ENCODE measurements at regions not wholly inside any gene's neighbourhood (a gene's known extent, or its start where the extent isn't known, plus 50 kb on each side); places are given as distances from the start of the nearest gene placed in this dataset.
A peak's percentile ranks its signal among the peaks of the same experiment; 100 is the strongest.
"Not testable (repeated sequence)": the region's sequence is repeated elsewhere in the genome, so short reads cannot be mapped to it uniquely, and the experiment has no call there.

GRCh38 chr18:59818769-59819168 is 81.0 kb upstream of the PMAIP1 start:
- H3K4me3 Mint-ChIP-seq, result no peak overlapping the region
- no peaks in the 10 kb centered on the region for H3K36me3 Mint-ChIP-seq
- no peaks in the 10 kb centered on the region for H3K9me3 Mint-ChIP-seq
- no peak for ATAC-seq
- no peak for DNase-seq (ENCODE audit: low spot score in 2 of 2)
- no peaks in the 10 kb centered on the region for H3K4me1 Mint-ChIP-seq
- H3K27ac Mint-ChIP-seq, result no peak overlapping the region

- H3K27ac Mint-ChIP-seq, result no peak overlapping the region
Measured at GRCh38 chr18:59814891-59815290, 84.9 kb upstream of the PMAIP1 start.

GRCh38 chr18:59813942-59814341 is 85.9 kb upstream of the PMAIP1 start:
- Mint-ChIP-seq H3K4me1 (no peaks in the 10 kb centered on the region), H3K36me3 (no peaks in the 10 kb centered on the region), H3K9me3 (no peaks in the 10 kb centered on the region), H3K4me3 (no peak overlapping the region), H3K27ac (no peak overlapping the region)
- ATAC-seq (no peak), DNase-seq (ENCODE audit: low spot score in 2 of 2) (no peak)

More at GRCh38 chr18:59814891-59815290, 84.9 kb upstream of the PMAIP1 start:
- Mint-ChIP-seq H3K4me1 (no peaks in the 10 kb centered on the region), H3K36me3 (no peaks in the 10 kb centered on the region), H3K9me3 (no peaks in the 10 kb centered on the region), H3K4me3 (no peak overlapping the region)
- ATAC-seq (no peak), DNase-seq (ENCODE audit: low spot score in 2 of 2) (no peak)

GRCh38 chr18:59810735-59811520 is 88.9 kb upstream of the PMAIP1 start:
- DNase-seq (ENCODE audit: low spot score in 2 of 2) (no peak), ATAC-seq (no peak)
- H3K27ac Mint-ChIP-seq, result no peak overlapping the region
- H3K4me3 Mint-ChIP-seq, result no peak overlapping the region
- no peaks in the 10 kb centered on the region for H3K4me1 Mint-ChIP-seq
- no peaks in the 10 kb centered on the region for H3K9me3 Mint-ChIP-seq
- no peaks in the 10 kb centered on the region for H3K36me3 Mint-ChIP-seq

DNA sequence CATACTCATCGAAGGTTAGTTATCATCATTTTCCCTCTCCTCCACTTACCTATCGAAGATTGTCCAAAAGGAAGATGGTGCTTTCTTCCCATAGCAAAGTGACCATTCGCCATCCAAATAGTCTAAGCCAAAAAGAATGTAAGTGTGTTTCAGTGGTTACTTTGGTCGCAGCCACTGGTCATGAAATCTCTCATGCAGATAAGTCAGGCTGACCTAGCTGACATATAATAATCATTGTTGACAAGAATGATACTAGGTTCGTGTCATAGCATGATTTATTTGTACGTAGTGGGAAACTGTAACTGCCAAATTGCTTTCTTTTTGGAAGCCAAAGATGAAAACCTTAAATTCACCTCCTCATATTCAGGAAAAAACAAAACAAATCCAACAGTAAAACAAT is 89.6 kb upstream of the PMAIP1 start:
- DNase-seq (ENCODE audit: low spot score in 2 of 2), result no peak
- Mint-ChIP-seq H3K36me3 (no peaks in the 10 kb centered on the region), H3K4me3 (no peak overlapping the region), H3K4me1 (no peaks in the 10 kb centered on the region), H3K27ac (no peak overlapping the region), H3K9me3 (no peaks in the 10 kb centered on the region)
- no peak for ATAC-seq

GRCh38 chr18:59802031-59802430 is 97.8 kb upstream of the PMAIP1 start:
- Mint-ChIP-seq H3K27ac (peak overlapping the region; percentile 71), H3K4me1 (peaks cover 9% of the 10 kb centered on the region), H3K4me3 (no peak overlapping the region), H3K9me3 (no peaks in the 10 kb centered on the region), H3K36me3 (no peaks in the 10 kb centered on the region)
- DNase-seq (ENCODE audit: low spot score in 2 of 2) (peak in 1 of 2 donors; percentile 53), ATAC-seq (peak; percentile 76)

DNA sequence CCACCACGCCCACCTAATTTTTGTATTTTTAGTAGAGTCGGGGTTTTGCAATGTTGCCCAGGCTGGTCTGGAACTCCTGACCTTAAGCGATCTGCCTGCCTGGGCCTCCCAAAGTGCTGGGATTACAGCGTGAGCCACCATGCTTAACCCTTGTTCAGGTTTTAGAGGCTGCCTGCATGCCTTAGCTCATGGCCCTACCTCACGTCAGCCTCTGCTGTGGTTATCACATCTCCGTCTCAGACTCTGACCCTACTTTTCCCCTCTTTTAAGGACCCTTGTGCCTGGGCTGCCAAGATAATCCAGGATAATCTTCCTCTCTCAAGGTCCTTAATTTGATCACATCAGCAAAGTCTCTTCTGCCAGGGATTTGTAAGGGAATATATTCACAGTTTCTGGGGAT is 98.2 kb upstream of the PMAIP1 start:
- no peak overlapping the region for H3K4me3 Mint-ChIP-seq
- ATAC-seq, result no peak
- H3K36me3 Mint-ChIP-seq, result no peaks in the 10 kb centered on the region
- H3K4me1 Mint-ChIP-seq, result peaks cover 9% of the 10 kb centered on the region
- DNase-seq (ENCODE audit: low spot score in 2 of 2), result no peak
- H3K27ac Mint-ChIP-seq, result peak overlapping the region; percentile 71
- H3K9me3 Mint-ChIP-seq, result no peaks in the 10 kb centered on the region

GRCh38 chr18:59800897-59801296 is 98.9 kb upstream of the PMAIP1 start:
- Mint-ChIP-seq H3K4me1 (peaks cover 9% of the 10 kb centered on the region), H3K9me3 (no peaks in the 10 kb centered on the region), H3K27ac (no peak overlapping the region), H3K4me3 (no peak overlapping the region), H3K36me3 (no peaks in the 10 kb centered on the region)
- ATAC-seq (peak; percentile 75), DNase-seq (ENCODE audit: low spot score in 2 of 2) (no peak)

GRCh38 chr18:59799383-59800015 is 100.3 kb upstream of the PMAIP1 start:
- ATAC-seq (no peak), DNase-seq (ENCODE audit: low spot score in 2 of 2) (no peak)
- Mint-ChIP-seq H3K4me1 (peaks cover 9% of the 10 kb centered on the region), H3K36me3 (no peaks in the 10 kb centered on the region), H3K4me3 (no peak overlapping the region), H3K9me3 (no peaks in the 10 kb centered on the region), H3K27ac (no peak overlapping the region)

DNA sequence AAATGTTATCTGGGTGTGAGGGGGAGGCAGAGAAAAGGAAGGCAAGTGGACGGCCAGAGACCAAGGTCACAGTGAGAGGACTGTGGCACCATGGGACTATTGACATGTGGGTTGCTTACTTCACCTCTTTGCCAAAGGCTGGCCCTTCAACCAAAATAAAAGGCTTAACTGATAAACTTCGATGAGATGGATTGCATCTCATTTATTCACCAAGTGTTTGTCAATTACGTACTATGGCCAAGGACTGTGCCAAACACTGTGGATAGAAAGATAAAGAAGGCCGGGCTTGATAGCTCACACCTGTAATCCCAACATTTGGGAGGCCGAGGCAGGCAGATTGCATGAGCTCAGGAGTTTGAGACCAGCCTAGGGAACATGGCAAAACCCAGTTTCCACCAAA is 98.7 kb upstream of the CCBE1 start:
- H3K36me3 Mint-ChIP-seq, result no peaks in the 10 kb centered on the region
- H3K4me3 Mint-ChIP-seq, result no peak overlapping the region
- no peaks in the 10 kb centered on the region for H3K4me1 Mint-ChIP-seq
- H3K27ac Mint-ChIP-seq, result no peak overlapping the region
- H3K9me3 Mint-ChIP-seq, result no peaks in the 10 kb centered on the region
- ATAC-seq (no peak), DNase-seq (ENCODE audit: low spot score in 2 of 2) (no peak)

DNA sequence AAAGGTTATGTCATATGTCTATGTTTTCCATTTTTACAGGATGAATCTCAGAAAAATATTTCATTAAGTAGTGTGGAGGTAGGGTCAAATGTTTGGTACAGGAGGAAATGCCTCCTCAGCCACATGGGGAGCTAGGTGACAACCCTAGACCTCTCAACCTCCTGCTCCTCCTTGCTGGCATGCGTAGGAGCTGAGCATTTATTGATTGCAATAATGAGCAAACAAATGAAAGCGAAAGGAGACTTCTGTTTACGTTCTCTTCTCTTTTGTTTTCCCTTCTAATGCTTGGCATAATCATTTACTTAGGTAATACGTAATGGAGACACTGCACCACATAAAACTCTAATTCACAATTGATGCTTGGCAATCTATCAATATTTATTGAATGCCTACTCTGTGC is 95.1 kb upstream of the CCBE1 start:
- H3K27ac Mint-ChIP-seq, result no peak overlapping the region
- no peak overlapping the region for H3K4me3 Mint-ChIP-seq
- H3K9me3 Mint-ChIP-seq, result no peaks in the 10 kb centered on the region
- DNase-seq (ENCODE audit: low spot score in 2 of 2) (no peak), ATAC-seq (no peak)
- H3K4me1 Mint-ChIP-seq, result no peaks in the 10 kb centered on the region
- H3K36me3 Mint-ChIP-seq, result no peaks in the 10 kb centered on the region

- H3K36me3 Mint-ChIP-seq; ATAC-seq; H3K4me1 Mint-ChIP-seq; H3K27ac Mint-ChIP-seq; H3K4me3 Mint-ChIP-seq; H3K9me3 Mint-ChIP-seq; DNase-seq (ENCODE audit: low spot score in 2 of 2): not testable (repeated sequence)
Measured at GRCh38 chr18:59790346-59790936, 93.2 kb upstream of the CCBE1 start.

- H3K36me3 Mint-ChIP-seq, result no peaks in the 10 kb centered on the region
- no peak for ATAC-seq
Measured at GRCh38 chr18:59788791-59789106, 91.5 kb upstream of the CCBE1 start.

GRCh38 chr18:59787998-59788790 is 91.0 kb upstream of the CCBE1 start:
- Mint-ChIP-seq H3K4me3 (no peak overlapping the region), H3K9me3 (no peaks in the 10 kb centered on the region), H3K36me3 (no peaks in the 10 kb centered on the region), H3K4me1 (peaks cover 2% of the 10 kb centered on the region), H3K27ac (no peak overlapping the region)
- ATAC-seq, result peak; percentile 32
- DNase-seq (ENCODE audit: low spot score in 2 of 2), result no peak

More at GRCh38 chr18:59788791-59789106, 91.5 kb upstream of the CCBE1 start:
- H3K4me1 Mint-ChIP-seq, result no peaks in the 10 kb centered on the region
- H3K4me3 Mint-ChIP-seq, result no peak overlapping the region
- no peak for DNase-seq (ENCODE audit: low spot score in 2 of 2)
- no peaks in the 10 kb centered on the region for H3K9me3 Mint-ChIP-seq
- no peak overlapping the region for H3K27ac Mint-ChIP-seq

DNA sequence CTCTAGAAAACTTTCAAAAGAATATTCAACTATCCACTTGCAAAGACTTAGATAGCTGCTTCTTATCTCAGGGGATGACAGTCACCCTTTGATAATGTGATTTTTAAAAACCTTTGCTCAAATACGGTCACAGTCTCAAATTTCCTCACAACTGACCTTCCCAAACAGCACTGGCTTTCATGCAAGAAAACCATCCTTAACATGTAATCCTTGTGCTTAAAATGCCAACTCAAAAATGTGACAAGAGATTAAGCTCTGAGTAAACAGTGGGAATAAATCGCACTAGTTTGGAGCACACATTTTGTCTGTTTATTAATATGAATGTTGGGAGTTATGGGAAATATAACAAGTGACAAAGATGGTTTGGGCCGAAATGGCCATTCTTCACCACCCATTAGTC is 87.5 kb upstream of the CCBE1 start:
- Mint-ChIP-seq H3K4me3 (no peak overlapping the region), H3K36me3 (no peaks in the 10 kb centered on the region), H3K4me1 (peaks cover 6% of the 10 kb centered on the region), H3K27ac (no peak overlapping the region), H3K9me3 (no peaks in the 10 kb centered on the region)
- DNase-seq (ENCODE audit: low spot score in 2 of 2), result no peak
- ATAC-seq, result no peak
